Uterus (tissue), 2 donors: ENCODE measurements at regions not wholly inside any gene's neighbourhood (a gene's known extent, or its start where the extent isn't known, plus 50 kb on each side); places are given as distances from the start of the nearest gene placed in this dataset.

Experiments
- POLR2A ChIP-seq, 2 donors: fragments of 450-650 bp; IDR thresholded peaks; one replicate each; pipeline ENCODE4 v1.6.1; 2016; ENCODE audit warnings: antibody characterized with exemption in 2 of 2, mild to moderate bottlenecking in 1 of 2, moderate library complexity in 1 of 2
- TF ChIP-seq, protein P1 (sequence below), 4 experiments: fragments of 200-600 bp in 2 of 4; fragments of 450-650 bp in 2 of 4; sonication (generic) in 2 of 4; IDR thresholded peaks; one replicate each; pipeline ENCODE4 v1.5.1; 2016 to 2019; ENCODE audit warnings: antibody characterized with exemption in 4 of 4, mild to moderate bottlenecking in 2 of 4, moderate library complexity in 1 of 4

DNA sequence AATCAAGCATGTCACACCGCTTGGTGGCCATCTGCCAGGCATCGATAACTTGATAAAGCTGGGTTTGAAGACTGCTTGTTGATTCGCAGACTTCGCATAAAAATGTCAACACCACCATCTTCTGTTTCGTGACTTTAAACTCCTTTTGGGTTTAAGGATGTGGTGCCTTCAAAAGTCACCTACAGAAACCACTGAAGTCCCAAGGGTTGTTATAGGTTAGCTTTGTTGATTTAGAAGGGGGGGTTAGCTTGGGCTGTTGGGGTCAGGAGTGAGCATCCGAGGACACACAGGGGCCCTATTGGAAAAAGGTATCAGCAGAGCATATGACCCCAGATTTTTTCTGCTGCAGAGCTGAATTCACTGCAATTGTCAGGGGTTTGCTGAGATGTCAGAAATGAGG is 76.7 kb upstream of the SSTR4 start:
- TF ChIP-seq, protein P1, sequence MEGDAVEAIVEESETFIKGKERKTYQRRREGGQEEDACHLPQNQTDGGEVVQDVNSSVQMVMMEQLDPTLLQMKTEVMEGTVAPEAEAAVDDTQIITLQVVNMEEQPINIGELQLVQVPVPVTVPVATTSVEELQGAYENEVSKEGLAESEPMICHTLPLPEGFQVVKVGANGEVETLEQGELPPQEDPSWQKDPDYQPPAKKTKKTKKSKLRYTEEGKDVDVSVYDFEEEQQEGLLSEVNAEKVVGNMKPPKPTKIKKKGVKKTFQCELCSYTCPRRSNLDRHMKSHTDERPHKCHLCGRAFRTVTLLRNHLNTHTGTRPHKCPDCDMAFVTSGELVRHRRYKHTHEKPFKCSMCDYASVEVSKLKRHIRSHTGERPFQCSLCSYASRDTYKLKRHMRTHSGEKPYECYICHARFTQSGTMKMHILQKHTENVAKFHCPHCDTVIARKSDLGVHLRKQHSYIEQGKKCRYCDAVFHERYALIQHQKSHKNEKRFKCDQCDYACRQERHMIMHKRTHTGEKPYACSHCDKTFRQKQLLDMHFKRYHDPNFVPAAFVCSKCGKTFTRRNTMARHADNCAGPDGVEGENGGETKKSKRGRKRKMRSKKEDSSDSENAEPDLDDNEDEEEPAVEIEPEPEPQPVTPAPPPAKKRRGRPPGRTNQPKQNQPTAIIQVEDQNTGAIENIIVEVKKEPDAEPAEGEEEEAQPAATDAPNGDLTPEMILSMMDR (IDR thresholded peaks at IDR 0.05) = no peak
- no peak for TF ChIP-seq POLR2A (IDR thresholded peaks at IDR 0.05)
